SK-N-SH (cell line): ENCODE measurements at regions not wholly inside any gene's neighbourhood (a gene's known extent, or its start where the extent isn't known, plus 50 kb on each side); places are given as distances from the start of the nearest gene placed in this dataset.
A peak's percentile ranks its signal among the peaks of the same experiment; 100 is the strongest.

Source experiments
- CTCF ChIA-PET: fragments of 300-600, 350-600 bp; formaldehyde crosslinking; extraction: SDS; loops from one replicate; lab custom pipeline; 2021; lab: Yijun Ruan, JAX
- POLR2A ChIA-PET: fragments of 350-600 bp; sonication (Branson Sonifier 250); formaldehyde crosslinking; extraction: SDS; loops from one replicate; lab custom pipeline; 2020; ENCODE audit warnings: antibody characterized with exemption, inconsistent platforms; lab: Yijun Ruan, JAX
- DNase-seq: peaks from one replicate; pipeline ENCODE4 v3.0.0; 2012
- H2AFZ ChIP-seq: fragments of 200-600 bp; sonication (generic); 2 replicates; pipeline ENCODE4 v1.8.1; 2016; ENCODE audit warnings: antibody characterized with exemption, mild to moderate bottlenecking, low read depth
- H3F3A ChIP-seq: fragments of 200-600 bp; sonication (generic); replicated peaks from 2 replicates; pipeline ENCODE3; 2016; ENCODE audit warnings: antibody characterized with exemption, mild to moderate bottlenecking; ENCODE audit not compliant: insufficient read depth
- H3K27ac ChIP-seq, 2 experiments: fragments of 200-500 bp in 1 of 2; fragments of 200-600 bp in 1 of 2; sonication (Bioruptor generic) in 1 of 2; sonication (generic), shearing (Covaris generic) in 1 of 2; 2 replicates each; pipeline versions ENCODE4 v1.5.1 to v1.6.1; 2014 to 2016; ENCODE audit warnings: low read depth in 2 of 2, inconsistent platforms in 1 of 2, low read length in 1 of 2, mild to moderate bottlenecking in 1 of 2, mixed read lengths in 1 of 2
- H3K27me3 ChIP-seq: fragments of 200-600 bp; sonication (generic), shearing (Covaris generic); 2 replicates; pipeline ENCODE4 v1.6.1; 2016; ENCODE audit warnings: mixed run types; ENCODE audit not compliant: insufficient read depth
- H3K36me3 ChIP-seq, 2 experiments: fragments of 200-500 bp in 1 of 2; fragments of 200-600 bp in 1 of 2; sonication (Bioruptor generic) in 1 of 2; sonication (generic) in 1 of 2; replicated peaks in 1 of 2; 2 replicates each; pipeline versions ENCODE3 to v1.5.1; 2014 to 2016; ENCODE audit warnings: low read length in 1 of 2, mild to moderate bottlenecking in 1 of 2; ENCODE audit not compliant: insufficient read depth in 2 of 2, control insufficient read depth in 1 of 2
- H3K4me1 ChIP-seq, 2 experiments: fragments of 200-500 bp in 1 of 2; fragments of 200-600 bp in 1 of 2; sonication (Bioruptor generic) in 1 of 2; sonication (generic), shearing (Covaris generic) in 1 of 2; 2 replicates each; pipeline versions ENCODE4 v1.5.1 to v1.6.1; 2014 to 2016; ENCODE audit warnings: low read depth in 1 of 2, low read length in 1 of 2, mixed run types in 1 of 2; ENCODE audit not compliant: insufficient read depth in 2 of 2, control insufficient read depth in 1 of 2
- H3K4me2 ChIP-seq: fragments of 200-600 bp; sonication (generic), shearing (Covaris generic); 2 replicates; pipeline ENCODE4 v1.6.1; 2017; ENCODE audit warnings: mixed run types
- H3K4me3 ChIP-seq, 2 experiments: fragments of 200-500 bp in 1 of 2; fragments of 200-600 bp in 1 of 2; sonication (Bioruptor generic) in 1 of 2; sonication (generic), shearing (Covaris generic) in 1 of 2; 2 replicates each; pipeline versions ENCODE4 v1.5.1 to v1.8.1; 2014 to 2016; ENCODE audit warnings: low read depth in 2 of 2, inconsistent platforms in 1 of 2, low read length in 1 of 2, mild to moderate bottlenecking in 1 of 2, mixed read lengths in 1 of 2, moderate library complexity in 1 of 2
- H3K79me2 ChIP-seq: fragments of 200-600 bp; sonication (generic); 2 replicates; pipeline ENCODE4 v1.8.1; 2017; ENCODE audit warnings: mild to moderate bottlenecking; ENCODE audit not compliant: insufficient read depth
- H3K9ac ChIP-seq: fragments of 200-600 bp; sonication (generic); 2 replicates; pipeline ENCODE4 v1.6.1; 2017; ENCODE audit warnings: mixed run types
- H3K9me2 ChIP-seq: fragments of 200-600 bp; sonication (generic); 2 replicates; pipeline ENCODE4 v1.6.1; 2017; ENCODE audit warnings: mixed run types
- H3K9me3 ChIP-seq: fragments of 200-600 bp; sonication (generic); 2 replicates; pipeline ENCODE4 v1.6.1; 2017; ENCODE audit warnings: mixed run types, mild to moderate bottlenecking, moderate library complexity
- H4K20me1 ChIP-seq: fragments of 200-600 bp; sonication (generic); 2 replicates; pipeline ENCODE4 v1.6.1; 2017; ENCODE audit warnings: mild to moderate bottlenecking, mixed run types; ENCODE audit not compliant: insufficient read depth
- CHD2 ChIP-seq: fragments of 150-350 bp; IDR thresholded peaks from 2 replicates; pipeline ENCODE4 v1.6.1; 2018; ENCODE audit warnings: low read length; ENCODE audit not compliant: partially characterized antibody
- EP300 ChIP-seq, 2 experiments: IDR thresholded peaks; 2 replicates each; pipeline versions ENCODE4 v1.4.0 to v1.6.1; 2012; ENCODE audit warnings: borderline replicate concordance in 1 of 2, low read depth in 1 of 2, low read length in 1 of 2
- FOSL2 ChIP-seq: IDR thresholded peaks from 2 replicates; pipeline ENCODE4 v1.4.0; 2012; ENCODE audit warnings: low read depth, mild to moderate bottlenecking, moderate library complexity, borderline replicate concordance
- GATA2 ChIP-seq: sonication (generic); formaldehyde crosslinking; IDR thresholded peaks from 2 replicates; pipeline ENCODE4 v1.5.0; 2020; ENCODE audit warnings: mild to moderate bottlenecking, missing genetic modification reagents
- JUND ChIP-seq: IDR thresholded peaks from 2 replicates; pipeline ENCODE4 v1.4.0; 2012
- MXI1 ChIP-seq: IDR thresholded peaks from 2 replicates; pipeline ENCODE4 v1.6.1; 2012; ENCODE audit warnings: mild to moderate bottlenecking, low read depth, low read length, improper control_type of control experiment
- RAD21 ChIP-seq: IDR thresholded peaks from 2 replicates; pipeline ENCODE4 v1.6.1; 2012; ENCODE audit warnings: mild to moderate bottlenecking, low read length
- RCOR1 ChIP-seq: fragments of 150-350 bp; IDR thresholded peaks from 2 replicates; pipeline ENCODE4 v1.6.1; 2017; ENCODE audit warnings: antibody characterized with exemption, low read length
- RFX5 ChIP-seq: IDR thresholded peaks from 2 replicates; pipeline ENCODE4 v1.6.1; 2012; ENCODE audit warnings: mild to moderate bottlenecking, improper control_type of control experiment, low read length
- RXRA ChIP-seq: IDR thresholded peaks from 2 replicates; pipeline ENCODE4 v1.4.0; 2012; ENCODE audit warnings: low read depth, mild to moderate bottlenecking, borderline replicate concordance
- SMC3 ChIP-seq: IDR thresholded peaks from 2 replicates; pipeline ENCODE4 v1.6.1; 2012; ENCODE audit warnings: low read depth, low read length, improper control_type of control experiment
- TAF1 ChIP-seq: IDR thresholded peaks from 2 replicates; pipeline ENCODE4 v1.6.1; 2012; ENCODE audit warnings: low read depth, mild to moderate bottlenecking, low read length, moderate library complexity, borderline replicate concordance
- YY1 ChIP-seq: IDR thresholded peaks from 2 replicates; pipeline ENCODE4 v1.4.0; 2012; ENCODE audit warnings: low read depth, mild to moderate bottlenecking
- WGBS: methylation state at CpG from one replicate; pipeline ENCODE4 v1.1.6; 2017; ENCODE audit warnings: low lambda C conversion rate; 5-methylcytosine and 5-hydroxymethylcytosine counted together
- TF ChIP-seq, protein P1 (sequence below): IDR thresholded peaks from 2 replicates; pipeline ENCODE4 v1.6.1; 2012; ENCODE audit warnings: mild to moderate bottlenecking, low read depth, low read length, moderate library complexity
- TF ChIP-seq, protein P2 (sequence below): IDR thresholded peaks from 2 replicates; pipeline ENCODE4; 2012
- TF ChIP-seq, protein P3 (sequence below): IDR thresholded peaks from 2 replicates; pipeline ENCODE4 v1.4.0; 2012; ENCODE audit warnings: low read depth, borderline replicate concordance
- TF ChIP-seq, protein P4 (sequence below): fragments of 150-350 bp; IDR thresholded peaks from 2 replicates; pipeline ENCODE4 v1.6.1; 2017; ENCODE audit warnings: antibody characterized with exemption, low read length, low read depth, borderline replicate concordance
- TF ChIP-seq, protein P5 (sequence below): fragments of 150-350 bp; IDR thresholded peaks from 2 replicates; pipeline ENCODE4 v1.6.1; 2016; ENCODE audit warnings: mild to moderate bottlenecking, low read depth, low read length

DNA sequence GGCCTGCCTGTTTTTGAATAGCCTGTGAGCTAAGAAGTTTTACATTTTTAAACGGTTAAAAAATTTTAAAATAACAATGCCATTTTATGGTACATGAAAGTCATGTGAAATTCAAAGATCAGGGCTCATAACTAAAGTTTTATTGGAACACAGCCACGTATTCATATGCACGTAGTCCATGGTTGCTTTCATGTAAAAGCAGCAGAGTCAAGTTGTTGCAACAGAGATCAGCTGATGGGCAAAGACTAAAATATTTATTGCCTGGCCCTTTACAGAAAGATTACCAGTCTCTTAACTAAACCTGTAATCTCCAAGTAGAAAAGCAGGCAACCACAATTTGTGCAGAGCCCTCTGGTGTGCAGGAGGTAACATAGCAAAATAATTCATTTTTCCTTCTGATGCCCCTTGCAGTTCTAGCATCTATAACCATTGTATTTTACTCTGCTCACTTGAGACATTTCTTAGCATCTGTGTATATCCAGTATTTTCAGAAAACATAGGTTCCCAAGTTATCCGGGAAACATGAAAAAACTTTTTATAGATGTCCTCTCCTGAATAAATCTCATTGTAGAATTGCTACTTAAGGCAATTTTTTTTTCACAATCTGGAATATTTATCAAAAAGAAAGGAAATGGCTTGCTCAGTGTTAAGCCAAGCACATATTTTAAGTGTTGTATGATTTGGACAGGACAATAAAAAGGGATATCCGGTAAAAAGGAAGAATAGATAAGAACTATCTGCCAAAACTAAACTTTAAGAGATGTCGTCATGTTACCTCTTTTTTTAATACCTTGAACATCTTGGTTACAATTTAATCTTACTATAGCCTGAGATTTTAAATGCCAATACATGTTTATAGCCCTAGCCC lies 430.8 kb downstream of the PLPP3 start:
- Histone ChIP-seq H3K27ac (no peak overlapping the region), H3K9me2 (no peaks in the 10 kb centered on the region), H3F3A (no peaks in the 10 kb centered on the region), H3K9ac (no peak overlapping the region), H4K20me1 (no peaks in the 10 kb centered on the region), H3K27me3 (no peaks in the 10 kb centered on the region), H3K9me3 (no peaks in the 10 kb centered on the region), H3K36me3 (no peaks in the 10 kb centered on the region), H3K4me1 (peaks cover 3 to 7% of the 10 kb centered on the region in 2 experiments; a peak in 3 of 4 replicates), H3K79me2 (no peaks in the 10 kb centered on the region), H2AFZ (no peak overlapping the region), H3K4me3 (no peak overlapping the region), H3K4me2 (no peak overlapping the region)
- WGBS = 69% methylated on average over 6 of the region's 6 CpGs
- TF ChIP-seq, protein P1, sequence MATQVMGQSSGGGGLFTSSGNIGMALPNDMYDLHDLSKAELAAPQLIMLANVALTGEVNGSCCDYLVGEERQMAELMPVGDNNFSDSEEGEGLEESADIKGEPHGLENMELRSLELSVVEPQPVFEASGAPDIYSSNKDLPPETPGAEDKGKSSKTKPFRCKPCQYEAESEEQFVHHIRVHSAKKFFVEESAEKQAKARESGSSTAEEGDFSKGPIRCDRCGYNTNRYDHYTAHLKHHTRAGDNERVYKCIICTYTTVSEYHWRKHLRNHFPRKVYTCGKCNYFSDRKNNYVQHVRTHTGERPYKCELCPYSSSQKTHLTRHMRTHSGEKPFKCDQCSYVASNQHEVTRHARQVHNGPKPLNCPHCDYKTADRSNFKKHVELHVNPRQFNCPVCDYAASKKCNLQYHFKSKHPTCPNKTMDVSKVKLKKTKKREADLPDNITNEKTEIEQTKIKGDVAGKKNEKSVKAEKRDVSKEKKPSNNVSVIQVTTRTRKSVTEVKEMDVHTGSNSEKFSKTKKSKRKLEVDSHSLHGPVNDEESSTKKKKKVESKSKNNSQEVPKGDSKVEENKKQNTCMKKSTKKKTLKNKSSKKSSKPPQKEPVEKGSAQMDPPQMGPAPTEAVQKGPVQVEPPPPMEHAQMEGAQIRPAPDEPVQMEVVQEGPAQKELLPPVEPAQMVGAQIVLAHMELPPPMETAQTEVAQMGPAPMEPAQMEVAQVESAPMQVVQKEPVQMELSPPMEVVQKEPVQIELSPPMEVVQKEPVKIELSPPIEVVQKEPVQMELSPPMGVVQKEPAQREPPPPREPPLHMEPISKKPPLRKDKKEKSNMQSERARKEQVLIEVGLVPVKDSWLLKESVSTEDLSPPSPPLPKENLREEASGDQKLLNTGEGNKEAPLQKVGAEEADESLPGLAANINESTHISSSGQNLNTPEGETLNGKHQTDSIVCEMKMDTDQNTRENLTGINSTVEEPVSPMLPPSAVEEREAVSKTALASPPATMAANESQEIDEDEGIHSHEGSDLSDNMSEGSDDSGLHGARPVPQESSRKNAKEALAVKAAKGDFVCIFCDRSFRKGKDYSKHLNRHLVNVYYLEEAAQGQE = no peak
- TF ChIP-seq RAD21 = peak; percentile 17; the same call in 1 of the 2 replicates
- ChIA-PET CTCF (no interaction called here), POLR2A (no interaction called here)
- no peak for DNase-seq

DNA sequence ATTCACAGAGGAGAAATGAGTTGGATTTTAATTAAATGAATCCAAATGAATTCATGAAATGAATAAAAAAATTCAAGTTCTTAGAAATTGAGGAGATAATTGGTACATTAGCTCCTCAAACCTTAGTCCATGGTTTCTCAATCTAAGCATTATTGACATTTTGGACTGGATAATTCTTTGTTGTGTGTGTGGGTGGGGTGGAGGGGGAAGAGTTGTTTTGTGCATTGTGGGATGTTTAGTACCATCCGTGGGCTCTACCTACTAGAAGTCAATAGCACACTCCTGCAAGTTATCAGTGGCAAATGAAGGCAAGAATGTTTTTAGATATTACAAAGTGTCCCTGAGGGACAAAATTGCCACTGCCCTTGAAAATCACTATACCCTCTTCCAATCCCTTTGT lies 431.9 kb downstream of the PLPP3 start:
- WGBS = 75% methylated on average over 1 of the region's 1 CpG
- Histone ChIP-seq H3F3A (no peaks in the 10 kb centered on the region), H3K27ac (no peak overlapping the region), H3K4me3 (no peak overlapping the region), H3K4me2 (no peak overlapping the region), H3K4me1 (peaks cover 0 to 7% of the 10 kb centered on the region in 2 experiments; a peak in 1 of 4 replicates), H2AFZ (no peak overlapping the region), H3K9me3 (no peaks in the 10 kb centered on the region), H4K20me1 (no peaks in the 10 kb centered on the region), H3K36me3 (no peaks in the 10 kb centered on the region), H3K79me2 (no peaks in the 10 kb centered on the region), H3K27me3 (no peaks in the 10 kb centered on the region), H3K9ac (no peak overlapping the region), H3K9me2 (no peaks in the 10 kb centered on the region)
- ChIA-PET CTCF (no interaction called here), POLR2A (no interaction called here)
- DNase-seq = no peak
- no peak for TF ChIP-seq MXI1
- TF ChIP-seq RCOR1 = no peak
- no peak for TF ChIP-seq GATA2 (CRISPR knock-in tag)
- no peak for TF ChIP-seq YY1
- TF ChIP-seq TAF1 = no peak
- TF ChIP-seq EP300 (IDR thresholded peaks at IDR 0.05; ENCODE audit: borderline replicate concordance in 1 of 2, low read depth in 1 of 2, low read length in 1 of 2) = no peak
- no peak for TF ChIP-seq RFX5
- no peak for TF ChIP-seq FOSL2
- TF ChIP-seq, protein P2, sequence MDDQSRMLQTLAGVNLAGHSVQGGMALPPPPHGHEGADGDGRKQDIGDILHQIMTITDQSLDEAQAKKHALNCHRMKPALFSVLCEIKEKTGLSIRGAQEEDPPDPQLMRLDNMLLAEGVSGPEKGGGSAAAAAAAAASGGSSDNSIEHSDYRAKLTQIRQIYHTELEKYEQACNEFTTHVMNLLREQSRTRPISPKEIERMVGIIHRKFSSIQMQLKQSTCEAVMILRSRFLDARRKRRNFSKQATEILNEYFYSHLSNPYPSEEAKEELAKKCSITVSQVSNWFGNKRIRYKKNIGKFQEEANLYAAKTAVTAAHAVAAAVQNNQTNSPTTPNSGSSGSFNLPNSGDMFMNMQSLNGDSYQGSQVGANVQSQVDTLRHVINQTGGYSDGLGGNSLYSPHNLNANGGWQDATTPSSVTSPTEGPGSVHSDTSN = no peak
- no peak for TF ChIP-seq RXRA
- TF ChIP-seq SMC3 = no peak
- TF ChIP-seq, protein P3, sequence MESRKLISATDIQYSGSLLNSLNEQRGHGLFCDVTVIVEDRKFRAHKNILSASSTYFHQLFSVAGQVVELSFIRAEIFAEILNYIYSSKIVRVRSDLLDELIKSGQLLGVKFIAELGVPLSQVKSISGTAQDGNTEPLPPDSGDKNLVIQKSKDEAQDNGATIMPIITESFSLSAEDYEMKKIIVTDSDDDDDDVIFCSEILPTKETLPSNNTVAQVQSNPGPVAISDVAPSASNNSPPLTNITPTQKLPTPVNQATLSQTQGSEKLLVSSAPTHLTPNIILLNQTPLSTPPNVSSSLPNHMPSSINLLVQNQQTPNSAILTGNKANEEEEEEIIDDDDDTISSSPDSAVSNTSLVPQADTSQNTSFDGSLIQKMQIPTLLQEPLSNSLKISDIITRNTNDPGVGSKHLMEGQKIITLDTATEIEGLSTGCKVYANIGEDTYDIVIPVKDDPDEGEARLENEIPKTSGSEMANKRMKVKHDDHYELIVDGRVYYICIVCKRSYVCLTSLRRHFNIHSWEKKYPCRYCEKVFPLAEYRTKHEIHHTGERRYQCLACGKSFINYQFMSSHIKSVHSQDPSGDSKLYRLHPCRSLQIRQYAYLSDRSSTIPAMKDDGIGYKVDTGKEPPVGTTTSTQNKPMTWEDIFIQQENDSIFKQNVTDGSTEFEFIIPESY = no peak
- no peak for TF ChIP-seq JUND
- TF ChIP-seq, protein P4, sequence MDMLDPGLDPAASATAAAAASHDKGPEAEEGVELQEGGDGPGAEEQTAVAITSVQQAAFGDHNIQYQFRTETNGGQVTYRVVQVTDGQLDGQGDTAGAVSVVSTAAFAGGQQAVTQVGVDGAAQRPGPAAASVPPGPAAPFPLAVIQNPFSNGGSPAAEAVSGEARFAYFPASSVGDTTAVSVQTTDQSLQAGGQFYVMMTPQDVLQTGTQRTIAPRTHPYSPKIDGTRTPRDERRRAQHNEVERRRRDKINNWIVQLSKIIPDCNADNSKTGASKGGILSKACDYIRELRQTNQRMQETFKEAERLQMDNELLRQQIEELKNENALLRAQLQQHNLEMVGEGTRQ = no peak
- TF ChIP-seq, protein P5, sequence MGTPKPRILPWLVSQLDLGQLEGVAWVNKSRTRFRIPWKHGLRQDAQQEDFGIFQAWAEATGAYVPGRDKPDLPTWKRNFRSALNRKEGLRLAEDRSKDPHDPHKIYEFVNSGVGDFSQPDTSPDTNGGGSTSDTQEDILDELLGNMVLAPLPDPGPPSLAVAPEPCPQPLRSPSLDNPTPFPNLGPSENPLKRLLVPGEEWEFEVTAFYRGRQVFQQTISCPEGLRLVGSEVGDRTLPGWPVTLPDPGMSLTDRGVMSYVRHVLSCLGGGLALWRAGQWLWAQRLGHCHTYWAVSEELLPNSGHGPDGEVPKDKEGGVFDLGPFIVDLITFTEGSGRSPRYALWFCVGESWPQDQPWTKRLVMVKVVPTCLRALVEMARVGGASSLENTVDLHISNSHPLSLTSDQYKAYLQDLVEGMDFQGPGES = no peak
- no peak for TF ChIP-seq CHD2
